Skeletal muscle cell (primary cell): ENCODE measurements at regions not wholly inside any gene's neighbourhood (a gene's known extent, or its start where the extent isn't known, plus 50 kb on each side); places are given as distances from the start of the nearest gene placed in this dataset.
"Not testable (repeated sequence)": the region's sequence is repeated elsewhere in the genome, so short reads cannot be mapped to it uniquely, and the experiment has no call there.

Experiments
- DNase-seq: peaks from one replicate; pipeline ENCODE4 v3.0.0-alpha.2; 2010; ENCODE audit warnings: low read depth
- H3K4me3 ChIP-seq: 2 replicates; pipeline ENCODE4 v1.5.1; 2011; ENCODE audit warnings: low read depth, mild to moderate bottlenecking, control low read depth, low read length, moderate library complexity

DNA sequence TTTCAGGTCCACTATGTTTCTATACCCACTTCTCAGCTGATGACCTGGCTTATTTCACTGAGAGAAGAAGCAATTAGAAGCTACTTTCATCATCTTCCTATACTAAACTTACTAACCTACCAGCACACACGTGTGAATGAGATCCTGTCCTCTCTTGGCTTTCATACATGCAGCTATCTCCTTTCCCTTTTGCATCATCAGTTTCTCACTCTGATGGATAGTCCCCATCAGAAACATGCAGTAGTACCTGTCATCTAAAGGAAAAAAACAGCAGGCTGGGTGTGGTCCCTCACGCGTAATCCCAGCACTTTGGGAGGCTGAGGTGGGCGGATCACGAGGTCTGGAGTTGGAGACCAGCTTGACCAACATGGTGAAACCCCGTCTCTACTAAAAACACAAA is 237.6 kb upstream of the C2CD4B start:
- no peak for DNase-seq
- no peak overlapping the region for H3K4me3 ChIP-seq

DNA sequence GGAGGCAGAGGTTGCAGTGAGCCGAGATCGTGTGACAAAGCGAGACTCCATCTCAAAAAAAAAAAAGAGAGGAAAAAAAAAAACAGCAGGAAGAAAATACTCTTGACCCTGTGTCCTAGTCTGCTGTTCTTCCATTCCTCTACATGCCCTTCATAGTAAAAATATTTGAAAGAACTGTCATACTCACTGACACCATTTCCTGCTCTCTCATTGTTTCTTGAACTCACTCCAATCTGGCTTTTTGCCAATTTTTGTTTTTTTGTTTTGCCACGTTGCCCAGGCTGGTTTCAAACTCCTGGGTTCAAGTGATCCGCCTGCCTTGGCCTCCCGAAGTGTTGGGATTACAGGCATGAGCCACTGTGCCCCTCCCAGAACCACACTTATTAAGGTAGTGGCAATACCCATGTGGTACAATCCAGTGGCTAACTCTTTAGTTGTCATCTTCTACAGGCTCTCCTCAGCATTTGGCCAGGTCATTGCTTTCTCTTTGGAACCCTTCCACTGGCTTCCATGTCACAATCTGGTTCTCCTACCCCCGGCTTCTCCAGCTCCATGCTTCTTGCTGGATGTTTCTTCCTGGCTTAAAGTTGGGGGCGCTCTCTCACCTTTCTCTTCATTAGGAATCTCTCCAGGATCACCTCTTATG is 238.2 kb upstream of the C2CD4B start:
- peak; percentile 41 for DNase-seq
- no peak overlapping the region for H3K4me3 ChIP-seq

DNA sequence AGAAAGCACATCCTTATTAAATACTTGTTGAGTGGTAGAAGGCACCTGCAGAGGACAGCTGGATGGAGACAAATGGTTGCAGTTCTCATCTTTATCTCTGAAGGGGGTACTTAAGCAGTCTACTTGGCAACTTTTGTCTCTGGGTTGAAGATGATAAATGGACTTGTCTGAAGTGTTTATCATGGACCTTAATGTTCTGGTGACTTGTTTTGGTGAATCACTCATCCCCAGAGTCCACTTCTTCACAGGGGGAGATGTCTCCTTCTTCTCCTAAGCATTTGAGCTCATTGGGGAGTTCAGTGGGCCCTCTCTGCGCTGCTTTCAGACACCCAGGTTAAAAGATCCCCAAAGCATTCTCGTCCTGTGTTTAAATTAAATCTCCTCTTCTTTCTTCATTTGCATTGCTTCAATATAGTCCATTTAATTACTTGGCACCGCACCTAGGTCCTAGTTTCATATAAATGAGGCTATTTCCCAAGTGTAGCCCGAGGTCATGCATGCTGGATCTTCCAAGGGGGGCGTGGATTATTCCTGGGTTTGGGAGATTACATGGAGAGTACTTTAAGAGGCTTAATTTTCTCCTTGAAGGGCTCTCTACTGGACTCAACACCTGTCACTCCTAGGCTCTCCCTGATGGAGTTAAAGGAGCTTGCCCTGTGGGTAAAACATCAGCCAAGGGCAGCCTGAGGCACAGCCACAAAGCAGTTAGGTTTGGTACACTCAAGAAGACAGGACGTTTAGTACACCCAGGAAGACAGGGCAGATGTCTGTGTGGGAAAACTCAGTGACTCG is 239.3 kb upstream of the C2CD4B start:
- DNase-seq, result no peak

DNA sequence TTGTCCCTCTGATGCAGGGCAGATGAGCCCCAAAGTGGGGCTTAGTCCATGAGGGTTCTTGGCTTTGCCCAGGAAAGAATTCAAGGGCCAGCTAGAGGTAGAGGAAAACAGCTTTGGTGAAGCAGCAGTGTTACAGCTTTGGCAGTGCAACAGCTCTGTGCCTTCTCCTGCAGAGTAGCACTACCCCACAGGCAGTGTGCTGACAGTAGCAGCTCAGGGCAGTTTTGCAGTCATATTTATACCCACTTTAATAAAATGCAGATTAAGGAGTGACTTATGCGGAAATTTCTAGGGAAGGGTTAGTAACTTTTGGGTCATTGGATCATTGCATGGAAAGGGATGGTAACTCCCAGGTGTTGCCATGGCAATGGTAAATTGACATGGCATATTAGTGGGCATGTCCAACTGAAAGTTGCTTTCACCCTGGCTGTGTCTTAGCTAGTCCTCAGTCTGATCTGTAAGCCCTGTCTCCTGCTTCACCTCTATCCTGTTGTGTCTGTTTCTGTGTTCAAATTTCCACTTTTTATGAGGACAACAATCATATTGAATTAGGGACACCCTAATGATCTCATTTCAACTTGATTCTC is 241.3 kb upstream of the C2CD4B start:
- H3K4me3 ChIP-seq, result no peak overlapping the region
- no peak for DNase-seq

More for the DNA sequence above, 239.3 kb upstream of the C2CD4B start:
- no peak overlapping the region for H3K4me3 ChIP-seq

DNA sequence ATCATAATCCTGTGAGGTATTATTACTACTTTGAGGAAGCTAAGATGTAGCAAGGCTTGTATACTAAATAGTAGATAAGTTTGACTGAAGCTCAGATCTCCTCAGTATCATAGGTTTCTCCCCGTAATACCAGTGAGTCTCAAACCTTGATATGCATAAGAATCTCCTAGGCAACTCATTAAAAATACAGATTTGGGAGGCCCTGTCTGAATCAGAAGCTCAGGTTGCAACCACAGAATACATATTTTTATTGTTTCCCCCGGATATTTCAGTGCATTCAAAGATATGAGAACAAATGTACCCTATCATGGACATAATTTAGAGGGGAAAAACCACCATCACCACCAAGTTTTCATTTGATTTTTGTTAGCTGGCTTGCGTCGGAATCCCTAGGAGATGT is 242.1 kb upstream of the C2CD4B start:
- DNase-seq, result no peak
- no peak overlapping the region for H3K4me3 ChIP-seq

DNA sequence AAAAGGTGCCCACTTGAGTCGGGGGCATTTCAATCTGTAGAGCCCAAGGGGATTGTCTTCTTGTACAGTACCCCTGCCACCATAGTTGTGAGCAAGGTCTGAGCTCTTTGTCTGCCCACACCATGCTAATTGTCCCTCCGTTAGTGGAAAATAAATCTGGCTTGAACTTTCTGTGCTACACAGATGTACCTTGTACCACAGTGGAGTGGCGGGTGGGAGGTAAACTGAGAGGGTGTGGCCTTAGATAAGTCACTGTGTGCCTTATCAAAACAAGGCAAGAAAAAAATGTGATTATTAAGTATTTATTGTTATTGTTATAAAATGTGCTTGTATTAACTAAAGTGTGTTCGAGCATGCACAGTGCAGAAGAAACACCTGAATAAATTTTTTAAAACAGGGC is 242.9 kb upstream of the C2CD4B start:
- H3K4me3 ChIP-seq, result no peak overlapping the region
- no peak for DNase-seq

DNA sequence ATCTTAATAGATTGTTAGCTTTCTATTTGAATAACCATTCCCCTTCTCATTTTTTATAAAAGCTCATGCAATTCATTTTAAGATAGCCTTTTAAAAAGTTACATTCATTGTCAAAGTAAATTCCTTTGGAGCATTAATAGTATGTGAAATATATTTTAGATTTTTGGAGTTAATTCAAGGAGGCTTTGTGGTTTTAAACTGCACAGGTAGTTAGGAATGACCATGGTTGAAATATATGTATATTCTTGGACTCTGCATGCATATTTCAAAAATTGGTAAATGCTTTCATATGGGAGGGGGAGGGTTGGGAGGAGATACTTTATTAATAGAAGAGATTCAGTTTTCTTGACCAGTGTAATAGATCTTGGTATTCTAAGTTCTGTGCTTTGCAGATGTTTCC is 244.4 kb upstream of the C2CD4B start:
- DNase-seq, result no peak
- no peak overlapping the region for H3K4me3 ChIP-seq

DNA sequence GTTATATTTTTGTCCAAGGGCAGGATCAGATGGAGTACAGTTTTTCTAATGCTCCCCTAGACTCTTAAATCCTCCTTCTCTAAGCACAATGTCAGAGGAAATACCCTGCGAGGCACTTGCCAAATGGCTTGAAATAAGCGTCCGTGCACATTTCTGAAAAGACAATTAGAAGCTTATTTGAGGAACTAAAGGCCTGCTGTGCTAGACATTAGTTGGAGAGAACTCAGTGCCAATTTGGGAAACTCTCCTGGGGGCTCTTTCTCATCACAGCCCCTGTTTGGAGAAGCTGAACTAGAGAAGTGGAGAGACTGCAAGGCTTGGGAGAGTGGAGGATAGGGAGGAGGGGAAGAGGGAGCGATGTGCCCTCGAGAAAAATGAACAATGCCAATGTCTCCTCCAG is 247.6 kb upstream of the C2CD4B start:
- no peak overlapping the region for H3K4me3 ChIP-seq
- no peak for DNase-seq

DNA sequence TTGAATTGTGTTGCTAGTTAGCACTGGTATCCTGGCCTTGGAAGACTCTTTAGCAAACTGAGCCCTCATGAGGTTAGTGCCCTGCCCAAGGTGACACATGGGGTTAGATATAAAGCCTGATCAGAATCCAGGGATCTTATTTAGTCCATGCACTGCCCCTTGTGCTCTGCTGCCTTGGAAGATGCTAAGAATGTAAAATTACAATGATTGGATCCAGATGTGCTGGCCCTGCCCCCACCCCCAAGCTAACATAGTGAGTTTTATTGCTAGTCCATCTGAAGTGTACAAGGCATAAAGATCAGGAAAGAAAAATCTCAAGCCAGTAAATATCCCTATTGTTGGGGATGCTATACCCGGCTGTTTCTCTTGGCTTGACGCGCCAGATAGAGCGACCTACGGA is 248.1 kb upstream of the C2CD4B start:
- H3K4me3 ChIP-seq, result no peak overlapping the region
- no peak for DNase-seq

- no peak for DNase-seq
- H3K4me3 ChIP-seq, result no peak overlapping the region
Measured at GRCh38 chr15:62413786-62414185, 248.7 kb upstream of the C2CD4B start.

DNA sequence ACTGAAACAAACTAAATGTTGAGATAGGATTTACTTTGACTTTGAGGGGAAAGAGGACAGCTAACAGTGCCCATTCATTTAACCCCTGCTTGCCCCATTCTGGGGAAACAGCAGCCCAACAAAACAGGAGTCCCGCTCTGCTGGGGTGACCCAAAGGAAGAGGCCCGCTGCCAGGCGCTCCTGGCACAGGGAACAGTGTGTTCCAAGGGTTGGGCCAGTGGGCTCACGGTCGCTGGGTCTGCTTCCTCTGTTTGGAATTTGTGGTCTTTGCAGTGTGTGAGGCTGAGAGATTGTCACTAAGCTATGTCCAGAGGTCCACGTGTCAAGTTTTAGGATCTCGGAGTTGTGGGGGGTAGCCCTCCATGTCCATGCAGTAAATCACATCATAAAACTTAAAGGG is 250.4 kb upstream of the C2CD4B start:
- H3K4me3 ChIP-seq, result no peak overlapping the region
- DNase-seq, result no peak

DNA sequence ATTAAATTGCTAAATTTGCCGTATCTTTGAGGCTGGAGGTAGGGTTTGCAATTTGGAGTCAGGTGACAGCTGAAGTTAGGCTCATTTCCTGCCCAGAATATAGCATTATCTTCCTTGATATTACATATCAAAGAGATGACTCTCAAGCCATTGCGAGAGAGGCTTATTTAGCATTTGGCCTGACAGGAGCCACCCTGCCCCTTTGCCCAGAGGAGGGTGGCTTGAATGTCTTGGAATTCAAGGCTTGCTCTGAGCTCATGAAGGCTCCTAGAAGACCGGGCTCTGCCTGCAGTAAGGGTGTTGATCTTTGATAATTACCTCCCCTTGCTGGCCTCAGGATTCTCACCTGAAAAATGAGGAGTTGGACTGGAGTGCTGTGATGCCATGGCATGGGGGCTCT is 251.4 kb upstream of the C2CD4B start:
- no peak overlapping the region for H3K4me3 ChIP-seq
- no peak for DNase-seq

GRCh38 chr15:62417439-62417838 is 252.4 kb upstream of the C2CD4B start:
- no peak for DNase-seq

DNA sequence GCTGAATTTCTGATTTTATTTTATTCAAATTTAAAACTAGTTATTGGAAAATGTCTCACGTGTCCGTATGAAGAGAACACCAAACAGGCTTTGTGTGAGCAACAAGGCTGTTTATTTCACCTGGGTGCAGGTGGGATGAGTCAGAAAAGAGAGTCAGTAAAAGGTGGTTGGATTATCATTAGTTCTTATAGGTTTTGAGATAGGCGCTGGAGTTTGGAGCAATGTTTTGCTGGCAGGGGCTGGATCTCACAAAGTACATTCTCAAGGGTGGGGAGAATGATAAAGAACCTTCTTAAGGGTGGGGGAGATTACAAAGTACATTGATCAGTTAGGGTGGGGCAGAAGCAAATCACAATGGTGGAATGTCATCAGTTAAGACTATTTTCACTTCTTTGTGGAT is 253.4 kb upstream of the C2CD4B start:
- DNase-seq, result not testable (repeated sequence)

More at GRCh38 chr15:62417439-62417838, 252.4 kb upstream of the C2CD4B start:
- no peak overlapping the region for H3K4me3 ChIP-seq

DNA sequence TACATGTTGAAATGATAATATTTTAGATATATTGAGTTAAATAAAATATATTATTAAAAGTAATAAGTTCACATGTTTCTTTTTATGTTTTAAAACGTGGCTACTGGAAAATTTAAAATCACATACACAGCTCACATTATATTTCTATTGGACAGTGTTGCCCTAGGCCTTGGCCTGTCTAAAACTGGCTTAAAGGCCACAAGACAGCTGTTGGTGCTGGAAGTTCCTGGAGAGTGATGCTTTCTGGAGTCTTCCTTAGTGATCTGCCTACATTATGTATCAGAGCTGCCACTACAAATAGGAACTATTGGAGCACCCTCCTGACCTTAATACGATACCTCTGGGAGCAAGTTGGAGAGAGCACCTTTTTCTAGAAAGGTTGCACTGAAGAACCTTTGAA is 254.1 kb upstream of the C2CD4B start:
- H3K4me3 ChIP-seq, result no peak overlapping the region
- no peak for DNase-seq

More for the DNA sequence above, 253.4 kb upstream of the C2CD4B start:
- not testable (repeated sequence) for H3K4me3 ChIP-seq

DNA sequence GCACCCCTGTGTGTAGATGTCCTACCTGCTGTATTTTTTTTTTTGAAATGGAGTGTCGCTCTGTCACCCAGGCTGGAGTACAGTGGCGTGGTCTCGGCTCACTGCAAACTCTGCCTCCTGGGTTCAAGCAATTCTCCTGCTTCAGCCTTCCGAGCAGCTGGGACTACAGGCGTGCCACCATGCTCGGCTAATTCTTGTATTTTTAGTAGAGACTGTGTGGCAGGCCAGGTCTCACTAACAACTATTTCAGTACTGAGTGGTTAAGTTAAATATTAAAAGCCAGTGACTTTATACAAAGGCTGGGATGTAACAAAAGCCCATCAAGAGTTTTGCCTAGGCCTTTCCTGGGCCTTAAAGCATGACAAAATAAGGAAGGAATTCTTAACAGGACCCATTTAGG is 255.3 kb upstream of the C2CD4B start:
- not testable (repeated sequence) for DNase-seq, H3K4me3 ChIP-seq

- DNase-seq, result no peak
- H3K4me3 ChIP-seq, result no peak overlapping the region
Measured at GRCh38 chr15:62421289-62421688, 256.2 kb upstream of the C2CD4B start.

DNA sequence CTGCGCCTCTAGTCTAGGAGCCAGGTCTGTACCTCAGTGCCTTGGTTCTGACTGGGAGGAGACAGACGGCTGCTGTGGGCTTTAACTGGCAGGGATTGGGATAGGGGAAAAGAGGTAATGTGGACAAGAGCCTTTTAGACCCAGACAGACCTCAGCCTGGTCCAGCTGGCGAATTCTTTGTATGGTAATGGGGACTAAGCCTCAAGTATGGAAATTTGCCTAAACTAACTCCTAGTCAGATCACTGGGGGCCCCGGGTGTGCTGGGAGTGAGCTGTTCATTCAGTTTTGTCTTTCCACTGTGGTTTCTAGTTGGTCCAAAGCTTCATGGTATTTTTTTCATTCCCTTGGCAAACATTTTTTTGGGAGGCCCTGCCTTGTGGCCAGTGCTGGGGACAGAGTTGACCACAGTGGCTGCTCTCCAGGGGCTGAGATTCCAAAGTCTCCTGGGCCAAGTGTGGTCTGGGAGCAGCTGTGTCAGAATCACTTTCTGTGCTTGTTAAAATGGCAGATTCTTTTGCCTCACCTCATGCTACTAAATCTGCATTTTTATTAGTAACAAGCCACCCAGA is 261.4 kb upstream of the C2CD4B start:
- H3K4me3 ChIP-seq, result no peak overlapping the region
- no peak for DNase-seq

GRCh38 chr15:62428259-62428658 is 263.2 kb upstream of the C2CD4B start:
- DNase-seq, result no peak
- H3K4me3 ChIP-seq, result no peak overlapping the region

GRCh38 chr15:62428851-62429598 is 263.9 kb upstream of the C2CD4B start:
- no peak for DNase-seq
- H3K4me3 ChIP-seq, result no peak overlapping the region
